GM23338 (cell line): ENCODE measurements at regions not wholly inside any gene's neighbourhood (a gene's known extent, or its start where the extent isn't known, plus 50 kb on each side); places are given as distances from the start of the nearest gene placed in this dataset.

Experiments
- ATAC-seq: fragments of 200-7000 bp; cut with Tn5 transposase; 3 replicates; pipeline ENCODE4 v1.9.1; 2020
- DNase-seq: peaks from one replicate; pipeline ENCODE4 v3.0.0-alpha.2; 2015; ENCODE audit warnings: low spot score
- H2AFZ ChIP-seq: fragments of 200-600 bp; sonication (generic); 2 replicates; pipeline ENCODE4 v1.8.0; 2016; ENCODE audit warnings: antibody characterized with exemption, mild to moderate bottlenecking, moderate library complexity
- H3F3A ChIP-seq: fragments of 200-600 bp; sonication (generic); replicated peaks from 2 replicates; pipeline ENCODE4 v1.8.0; 2017; ENCODE audit warnings: antibody characterized with exemption, mixed run types, low read depth
- H3K27ac ChIP-seq: fragments of 200-600 bp; sonication (generic); 2 replicates; pipeline ENCODE4 v1.6.1; 2016; ENCODE audit warnings: low read depth
- H3K27me3 ChIP-seq: fragments of 200-600 bp; sonication (generic); 2 replicates; pipeline ENCODE4 v1.8.0; 2016; ENCODE audit warnings: mild to moderate bottlenecking, mixed run types, moderate library complexity; ENCODE audit not compliant: insufficient read depth
- H3K36me3 ChIP-seq: fragments of 200-600 bp; sonication (generic); 2 replicates; pipeline ENCODE4 v1.8.0; 2016; ENCODE audit warnings: mild to moderate bottlenecking; ENCODE audit not compliant: insufficient read depth
- H3K4me1 ChIP-seq: fragments of 200-600 bp; sonication (generic); 2 replicates; pipeline ENCODE4 v1.8.0; 2016; ENCODE audit warnings: mild to moderate bottlenecking, moderate library complexity; ENCODE audit not compliant: insufficient read depth
- H3K4me2 ChIP-seq: fragments of 200-600 bp; sonication (generic); 2 replicates; pipeline ENCODE4 v1.7.1; 2017; ENCODE audit warnings: mixed run types
- H3K4me3 ChIP-seq: fragments of 200-600 bp; sonication (generic); 2 replicates; pipeline ENCODE4 v1.6.1; 2016; ENCODE audit warnings: mixed run types
- H3K79me2 ChIP-seq: fragments of 200-600 bp; sonication (generic); replicated peaks from 2 replicates; pipeline ENCODE4 v1.8.0; 2017; ENCODE audit warnings: mild to moderate bottlenecking; ENCODE audit not compliant: insufficient read depth
- H3K9me2 ChIP-seq: fragments of 200-600 bp; sonication (generic); 2 replicates; pipeline ENCODE4 v1.8.0; 2017; ENCODE audit not compliant: insufficient read depth
- H4K20me1 ChIP-seq: fragments of 200-600 bp; sonication (generic); replicated peaks from 2 replicates; pipeline ENCODE4 v1.8.0; 2017; ENCODE audit warnings: mild to moderate bottlenecking; ENCODE audit not compliant: insufficient read depth
- H3K27ac Mint-ChIP-seq: 2 replicates; pipeline ENCODE4 v1.8.0; 2020; ENCODE audit warnings: inconsistent platforms, mild to moderate bottlenecking, moderate library complexity, mixed read lengths
- H3K27me3 Mint-ChIP-seq: 3 replicates; pipeline ENCODE4 v1.8.0; 2022; ENCODE audit warnings: low read depth, mild to moderate bottlenecking, moderate library complexity, mixed read lengths, inconsistent platforms; ENCODE audit not compliant: insufficient read depth, poor library complexity
- H3K36me3 Mint-ChIP-seq: 3 replicates; pipeline ENCODE4 v1.8.0; 2021; ENCODE audit warnings: low read depth, mild to moderate bottlenecking, inconsistent platforms, moderate library complexity, mixed read lengths
- H3K4me1 Mint-ChIP-seq: 3 replicates; pipeline ENCODE4 v1.8.0; 2020; ENCODE audit warnings: mild to moderate bottlenecking, inconsistent platforms, mixed read lengths
- H3K4me3 Mint-ChIP-seq: 3 replicates; pipeline ENCODE4 v1.8.0; 2021; ENCODE audit warnings: moderate library complexity, mild to moderate bottlenecking, inconsistent platforms, mixed read lengths
- H3K9me3 Mint-ChIP-seq: 3 replicates; pipeline ENCODE4 v1.8.0; 2020; ENCODE audit warnings: moderate library complexity, mild to moderate bottlenecking, inconsistent platforms, mixed read lengths
- CTCF ChIP-seq, 2 experiments: fragments of 200-600 bp in 1 of 2; sonication (generic) in 1 of 2; conservative IDR thresholded peaks; 2 replicates each; pipeline versions ENCODE4 v1.5.1 to v1.6.1; 2016 to 2017; ENCODE audit warnings: antibody characterized with exemption in 2 of 2, low read depth in 2 of 2, mild to moderate bottlenecking in 2 of 2, moderate library complexity in 1 of 2
- ETS1 ChIP-seq: IDR thresholded peaks from 2 replicates; pipeline ENCODE4 v1.6.1; 2016; ENCODE audit warnings: antibody characterized with exemption
- EZH2 ChIP-seq: fragments of 200-600 bp; sonication (generic); IDR thresholded peaks from one replicate; pipeline ENCODE4 v1.8.0; 2017; ENCODE audit warnings: antibody characterized with exemption, mild to moderate bottlenecking, low read depth; ENCODE audit not compliant: unreplicated experiment
- EZH2phosphoT487 ChIP-seq: fragments of 200-600 bp; sonication (generic); IDR thresholded peaks from one replicate; pipeline ENCODE4 v1.8.1; 2018; ENCODE audit warnings: antibody characterized with exemption; ENCODE audit not compliant: unreplicated experiment
- JUNB ChIP-seq: IDR thresholded peaks from one replicate; pipeline ENCODE4 v1.6.1; 2016; ENCODE audit warnings: antibody characterized with exemption; ENCODE audit not compliant: unreplicated experiment
- NANOG ChIP-seq: IDR thresholded peaks from 2 replicates; pipeline ENCODE4 v1.6.1; 2016; ENCODE audit warnings: antibody characterized with exemption, borderline replicate concordance
- POLR2AphosphoS5 ChIP-seq: IDR thresholded peaks from 2 replicates; pipeline ENCODE4 v1.6.1; 2016; ENCODE audit warnings: antibody characterized with exemption, low read depth
- REST ChIP-seq: IDR thresholded peaks from one replicate; pipeline ENCODE4 v1.6.1; 2018; ENCODE audit warnings: antibody characterized with exemption; ENCODE audit not compliant: unreplicated experiment
- STAT1 ChIP-seq: IDR thresholded peaks from one replicate; pipeline ENCODE4 v1.6.1; 2016; ENCODE audit warnings: antibody characterized with exemption; ENCODE audit not compliant: unreplicated experiment
- ZNF114 ChIP-seq: fragments of 250-450 bp; sonication (Bioruptor Pico); IDR thresholded peaks from 2 replicates; pipeline ENCODE4 v1.5.0; 2020; ENCODE audit warnings: mild to moderate bottlenecking, moderate library complexity
- ZNF331 ChIP-seq: fragments of 250-450 bp; sonication (Bioruptor Pico); IDR thresholded peaks from 2 replicates; pipeline ENCODE4 v1.5.0; 2020; ENCODE audit warnings: low read depth, mild to moderate bottlenecking, moderate library complexity
- ZNF462 ChIP-seq: fragments of 250-450 bp; sonication (Bioruptor Pico); IDR thresholded peaks from 2 replicates; pipeline ENCODE4 v1.5.0; 2020; ENCODE audit warnings: mild to moderate bottlenecking, moderate library complexity

GRCh38 chr12:116378002-116378401, 100.5 kb upstream of the MED13L start:
- Mint-ChIP-seq H3K27me3 (peaks cover 21% of the 10 kb centered on the region), H3K36me3 (no peaks in the 10 kb centered on the region), H3K27ac (no peak overlapping the region), H3K9me3 (peaks cover 7% of the 10 kb centered on the region; the same call in 2 of the 3 replicates), H3K4me3 (no peak overlapping the region), H3K4me1 (peaks cover 52% of the 10 kb centered on the region)
- no peak overlapping the region for H3K27ac ChIP-seq
- peaks cover 15% of the 10 kb centered on the region for H3F3A ChIP-seq
- H4K20me1 ChIP-seq, result no peaks in the 10 kb centered on the region
- no peak for ATAC-seq
- H3K36me3 ChIP-seq, result no peaks in the 10 kb centered on the region
- no peak overlapping the region for H2AFZ ChIP-seq
- H3K79me2 ChIP-seq, result no peaks in the 10 kb centered on the region
- TF ChIP-seq POLR2AphosphoS5, result no peak
- no peak for TF ChIP-seq CTCF (conservative IDR thresholded peaks at IDR 0.05; ENCODE audit: low read depth in 2 of 2)
- no peak for TF ChIP-seq ETS1
- TF ChIP-seq ZNF331 (CRISPR knock-in tag), result no peak
- no peak for TF ChIP-seq ZNF462 (CRISPR knock-in tag)
- no peak for TF ChIP-seq EZH2phosphoT487
- no peak for TF ChIP-seq ZNF114 (CRISPR knock-in tag)
- no peak for TF ChIP-seq NANOG
- no peak for TF ChIP-seq REST
- TF ChIP-seq STAT1, result no peak
- TF ChIP-seq EZH2, result no peak
- no peak for TF ChIP-seq JUNB
- H3K4me3 ChIP-seq, result no peak overlapping the region
- no peaks in the 10 kb centered on the region; the same call in 1 of the 2 replicates for H3K9me2 ChIP-seq
- no peak for DNase-seq
- no peaks in the 10 kb centered on the region for H3K27me3 ChIP-seq
- no peak overlapping the region for H3K4me2 ChIP-seq
- peaks cover 32% of the 10 kb centered on the region for H3K4me1 ChIP-seq
